BLaER1 treated with 17β-estradiol and CSF1 and Interleukin-3, amounts not matched to agents 10 nM and 100 nM (cell line): ENCODE measurements at regions not wholly inside any gene's neighbourhood (a gene's known extent, or its start where the extent isn't known, plus 50 kb on each side); places are given as distances from the start of the nearest gene placed in this dataset.
"Not testable (repeated sequence)": the region's sequence is repeated elsewhere in the genome, so short reads cannot be mapped to it uniquely, and the experiment has no call there.

Experiments
- H3K27ac ChIP-seq, 11 experiments: shearing (Covaris generic); formaldehyde crosslinking; 2 replicates each; pipeline ENCODE4 v1.8.1; 2022
- H3K27me3 ChIP-seq, 11 experiments: shearing (Covaris generic); formaldehyde crosslinking; 2 replicates each; pipeline ENCODE4 v1.8.1; 2022
- H3K36me3 ChIP-seq, 11 experiments: shearing (Covaris generic); formaldehyde crosslinking; 2 replicates each; pipeline ENCODE4 v1.8.1; 2022
- H3K4me1 ChIP-seq, 10 experiments: shearing (Covaris generic); formaldehyde crosslinking; 2 replicates each; pipeline ENCODE4 v1.8.1; 2022
- H3K4me2 ChIP-seq, 11 experiments: shearing (Covaris generic); formaldehyde crosslinking; 2 replicates each; pipeline ENCODE4 v1.8.1; 2022
- H3K4me3 ChIP-seq, 10 experiments: shearing (Covaris generic); formaldehyde crosslinking; 2 replicates each; pipeline ENCODE4 v1.8.1; 2022
- H3K9ac ChIP-seq, 11 experiments: shearing (Covaris generic); formaldehyde crosslinking; 2 replicates each; pipeline ENCODE4 v1.8.1; 2022
- H3K9me3 ChIP-seq, 11 experiments: shearing (Covaris generic); formaldehyde crosslinking; replicated peaks in 1 of 11; 2 replicates each; pipeline ENCODE4 v1.8.1; 2022
- H4K20me1 ChIP-seq, 11 experiments: shearing (Covaris generic); formaldehyde crosslinking; 2 replicates each; pipeline ENCODE4 v1.8.1; 2022
- Cebpa-rat ChIP-seq, 11 experiments: shearing (Covaris generic); IDR thresholded peaks; 2 replicates each; pipeline ENCODE4 v1.8.1; 2022

- H3K4me1 ChIP-seq, result peaks cover 19 to 55% (median 38%) of the 10 kb centered on the region in 10 experiments
- no peak overlapping the region for H3K9ac ChIP-seq
- no peaks in the 10 kb centered on the region for H3K27me3 ChIP-seq
- no peaks in the 10 kb centered on the region for H3K36me3 ChIP-seq
- TF ChIP-seq Cebpa-rat (IDR thresholded peaks at IDR 0.05), result no peak
- no peak overlapping the region for H3K4me3 ChIP-seq
- no peaks in the 10 kb centered on the region for H3K9me3 ChIP-seq
- H4K20me1 ChIP-seq, result no peaks in the 10 kb centered on the region
- peak overlapping the region in 5 of 11 experiments; percentile 39 to 76 (median 62); a peak in 7 of 22 replicates for H3K4me2 ChIP-seq
- no peak overlapping the region for H3K27ac ChIP-seq
These were observed 186.0 kb upstream of the ZNF469 start for GRCh38 chr16:88196471-88197400.

DNA sequence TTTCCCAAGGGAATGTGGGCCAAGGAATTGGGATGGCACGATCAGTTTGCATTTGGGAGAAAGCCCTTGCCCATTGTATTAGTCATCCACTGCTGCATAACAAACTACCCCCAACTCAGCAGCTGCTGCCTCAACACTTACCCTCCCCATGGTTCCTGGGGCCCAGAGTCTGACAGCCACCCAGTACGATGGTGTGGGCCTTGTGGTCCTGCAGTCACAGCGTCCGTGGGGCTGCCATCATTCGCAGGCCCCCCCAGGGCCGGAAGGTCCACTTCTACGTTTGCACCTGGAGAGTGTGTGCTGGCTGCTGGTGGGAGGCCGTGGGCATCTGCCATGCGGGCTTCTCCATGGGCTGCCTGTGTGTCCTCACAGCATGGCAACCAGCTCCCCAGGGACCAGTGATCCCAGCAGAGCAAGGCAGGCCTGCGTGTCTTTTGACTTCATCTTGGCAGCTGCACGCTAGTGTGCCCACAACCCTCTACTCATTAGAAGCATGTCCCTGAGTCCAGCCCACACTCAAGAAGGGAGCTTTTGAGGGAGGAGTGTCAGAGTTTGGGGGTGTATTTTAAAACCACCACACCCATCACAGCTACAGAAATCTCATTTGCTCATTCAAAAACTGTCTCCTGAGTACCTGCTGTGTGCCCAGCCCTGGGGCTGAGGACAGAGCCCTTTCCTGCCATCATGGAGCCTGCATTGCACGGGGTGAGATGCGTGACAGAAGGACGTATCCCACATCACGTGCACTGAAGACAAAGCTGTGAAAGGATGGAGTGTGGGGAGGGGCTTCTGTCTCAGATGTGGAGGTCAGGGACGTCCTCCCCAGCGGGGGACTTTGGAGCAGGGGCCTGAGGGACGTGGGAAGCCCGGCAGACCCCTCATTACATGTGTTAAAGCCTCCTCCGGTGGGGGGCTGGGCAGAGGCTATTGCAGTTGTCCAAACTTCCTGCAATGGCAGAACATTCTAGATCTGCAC, 185.0 kb upstream of the ZNF469 start:
- H3K4me1 ChIP-seq, result peaks cover 19 to 55% (median 38%) of the 10 kb centered on the region in 10 experiments
- H3K9ac ChIP-seq, result no peak overlapping the region
- peak overlapping the region in 8 of 11 experiments; percentile 7 to 59 (median 42); a peak in 13 of 22 replicates for H3K4me2 ChIP-seq
- no peaks in the 10 kb centered on the region for H3K9me3 ChIP-seq
- no peaks in the 10 kb centered on the region for H3K27me3 ChIP-seq
- H3K4me3 ChIP-seq, result no peak overlapping the region
- no peak overlapping the region for H3K27ac ChIP-seq
- no peak for TF ChIP-seq Cebpa-rat (IDR thresholded peaks at IDR 0.05)
- no peaks in the 10 kb centered on the region for H4K20me1 ChIP-seq
- no peaks in the 10 kb centered on the region for H3K36me3 ChIP-seq

DNA sequence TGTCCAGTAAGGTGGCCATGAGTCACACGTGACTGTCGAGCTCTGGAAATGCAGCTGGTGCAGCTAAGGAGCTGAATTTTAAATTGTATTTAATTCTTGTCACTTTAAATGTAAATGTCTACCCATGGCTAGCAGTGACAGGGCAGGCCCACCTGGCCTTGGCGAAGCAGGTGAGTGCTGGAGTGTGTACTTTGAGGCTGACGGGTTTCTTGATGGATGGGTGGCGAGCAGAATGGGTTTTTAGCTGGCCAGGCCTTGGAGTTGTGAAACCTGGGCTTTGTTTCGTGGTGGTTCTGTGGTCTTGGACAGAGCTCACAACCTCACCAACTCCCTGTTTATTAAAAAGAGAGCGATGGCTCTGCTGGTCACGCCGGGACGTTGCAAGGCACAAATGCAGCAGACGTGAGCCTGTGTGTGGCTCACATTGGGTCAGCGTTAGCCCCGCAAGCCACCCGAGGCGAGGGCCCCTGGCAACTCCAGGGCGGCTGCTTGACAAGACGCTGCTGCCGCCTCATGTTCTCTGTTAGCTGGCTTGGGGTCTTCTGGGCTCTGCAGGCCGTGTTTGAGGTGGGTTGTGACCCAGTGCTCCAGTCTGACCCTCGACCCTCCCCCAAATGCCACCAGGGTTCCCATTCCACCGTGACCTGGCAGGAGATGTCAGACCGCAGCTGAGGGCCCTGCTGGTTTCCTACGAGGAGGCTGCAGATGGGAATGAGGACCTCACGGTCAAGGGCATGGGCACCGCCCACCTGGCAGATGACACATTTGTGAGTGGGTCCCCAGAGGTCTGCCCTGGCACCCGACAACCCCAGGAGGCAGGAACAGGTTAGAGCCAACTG, 184.1 kb upstream of the ZNF469 start:
- H4K20me1 ChIP-seq, H3K9ac ChIP-seq, H3K27me3 ChIP-seq, H3K27ac ChIP-seq, H3K4me3 ChIP-seq, H3K9me3 ChIP-seq, H3K36me3 ChIP-seq: not testable (repeated sequence)
- Histone ChIP-seq H3K4me1 (peaks cover 19 to 55% (median 38%) of the 10 kb centered on the region in 10 experiments), H3K4me2 (peak overlapping the region in 6 of 11 experiments; percentile 7 to 59 (median 47); a peak in 8 of 22 replicates)

DNA sequence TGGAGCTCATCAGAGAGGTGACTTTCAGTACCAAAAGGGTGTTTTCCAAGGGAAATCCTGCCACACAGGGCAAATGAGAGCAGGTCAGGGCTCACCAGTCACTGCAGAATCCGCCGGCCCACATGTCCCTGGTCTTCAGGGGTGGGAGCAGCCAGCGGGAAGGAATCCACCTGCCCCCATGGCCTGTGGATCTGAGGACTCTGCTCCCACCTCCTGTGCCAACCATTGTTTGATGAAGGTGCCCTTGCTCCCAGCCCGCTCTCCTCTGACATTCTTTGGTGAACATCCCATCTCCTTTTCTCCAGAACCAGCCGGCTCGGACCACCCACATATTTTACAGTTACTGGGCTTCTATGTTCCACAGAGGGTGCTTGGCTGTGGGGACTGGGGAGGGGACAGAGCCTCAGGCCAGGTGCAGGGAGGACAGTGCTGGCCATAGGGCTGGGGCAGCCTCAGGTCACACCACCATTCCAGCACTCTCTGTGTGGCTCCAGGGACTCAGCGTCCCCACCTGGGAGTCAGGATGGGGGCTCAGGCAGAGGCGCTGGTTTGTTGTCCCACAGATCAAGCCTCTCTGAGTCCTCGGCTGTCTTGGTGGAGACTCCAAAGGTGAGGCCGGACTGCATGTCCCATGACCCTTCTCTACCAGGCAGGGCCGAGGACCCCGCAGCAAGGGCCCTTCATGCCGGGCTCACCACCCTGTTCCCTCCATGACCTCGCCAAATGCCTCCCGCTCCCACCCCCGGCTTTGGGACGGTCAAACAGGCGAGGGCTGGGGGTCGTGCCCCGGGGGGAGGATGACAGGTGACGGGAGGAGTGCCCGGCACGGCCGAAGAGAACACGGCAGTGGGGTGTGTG, 183.2 kb upstream of the ZNF469 start:
- not testable (repeated sequence) for H3K4me3 ChIP-seq, H3K9ac ChIP-seq, H4K20me1 ChIP-seq, H3K36me3 ChIP-seq, H3K27me3 ChIP-seq, H3K9me3 ChIP-seq, H3K27ac ChIP-seq
- peak overlapping the region in 2 of 11 experiments; percentile 46 to 47; a peak in 2 of 22 replicates for H3K4me2 ChIP-seq
- H3K4me1 ChIP-seq, result peaks cover 15 to 52% (median 32%) of the 10 kb centered on the region in 10 experiments

DNA sequence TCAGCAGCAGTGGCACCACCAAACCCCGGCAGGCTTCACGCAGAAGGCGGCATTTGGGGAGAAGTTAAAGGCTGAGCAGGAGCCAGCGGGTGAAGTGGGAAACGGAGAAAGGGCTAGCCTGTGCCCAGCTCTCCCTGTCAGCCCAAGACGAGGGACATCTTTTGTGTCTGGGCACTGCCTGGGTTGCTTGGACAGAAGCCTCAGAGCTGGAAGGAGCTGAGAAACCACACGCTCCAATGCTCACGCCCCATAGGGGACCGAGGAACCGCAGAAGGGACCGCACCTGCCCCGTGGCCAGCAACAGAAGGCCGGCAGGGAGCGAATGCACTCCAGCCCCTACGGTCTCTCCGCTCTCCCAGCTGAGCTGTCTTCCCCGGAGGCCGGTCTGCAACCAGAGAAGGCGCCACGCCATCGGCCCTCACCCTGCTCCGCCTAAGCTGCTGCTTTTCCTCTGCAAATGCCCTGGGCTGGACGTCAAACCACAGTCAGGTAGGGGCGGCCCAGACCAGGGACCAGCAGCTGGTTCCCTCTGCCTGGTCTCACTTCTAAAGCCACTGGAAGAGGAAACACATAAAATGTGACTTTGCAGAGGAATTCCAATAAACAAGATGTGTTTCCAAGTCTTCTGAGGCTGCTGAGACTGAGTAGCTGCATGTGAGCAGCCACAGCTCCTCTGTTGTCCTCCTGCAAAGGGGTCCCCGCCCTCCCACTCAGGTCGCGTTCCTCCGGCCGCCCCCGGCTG, 182.4 kb upstream of the ZNF469 start:
- not testable (repeated sequence) for H3K36me3 ChIP-seq, H3K27ac ChIP-seq, H3K27me3 ChIP-seq, H4K20me1 ChIP-seq, H3K4me3 ChIP-seq, H3K9me3 ChIP-seq, H3K9ac ChIP-seq
- H3K4me1 ChIP-seq, result peaks cover 7 to 44% (median 24%) of the 10 kb centered on the region in 10 experiments
- peak overlapping the region in 6 of 11 experiments; percentile 15 to 54 (median 46); a peak in 7 of 22 replicates for H3K4me2 ChIP-seq

GRCh38 chr16:88200896-88201185, 181.9 kb upstream of the ZNF469 start:
- H3K27me3 ChIP-seq, result no peaks in the 10 kb centered on the region
- no peak for TF ChIP-seq Cebpa-rat (IDR thresholded peaks at IDR 0.05)
- H3K9me3 ChIP-seq, result no peaks in the 10 kb centered on the region
- peaks cover 2 to 39% (median 19%) of the 10 kb centered on the region in 10 experiments; a peak in 17 of 20 replicates for H3K4me1 ChIP-seq
- H3K36me3 ChIP-seq, result no peaks in the 10 kb centered on the region
- no peak overlapping the region for H3K9ac ChIP-seq
- no peak overlapping the region for H3K4me3 ChIP-seq
- no peaks in the 10 kb centered on the region for H4K20me1 ChIP-seq
- peak overlapping the region in 2 of 11 experiments; percentile 15 to 47; a peak in 2 of 22 replicates for H3K4me2 ChIP-seq
- no peak overlapping the region for H3K27ac ChIP-seq

GRCh38 chr16:88201611-88202010, 181.1 kb upstream of the ZNF469 start:
- H3K27ac ChIP-seq, H3K36me3 ChIP-seq, H3K27me3 ChIP-seq, H4K20me1 ChIP-seq, H3K9me3 ChIP-seq, H3K9ac ChIP-seq, H3K4me3 ChIP-seq, H3K4me2 ChIP-seq: not testable (repeated sequence)
- peaks cover 0 to 33% (median 16%) of the 10 kb centered on the region in 10 experiments; a peak in 13 of 20 replicates for H3K4me1 ChIP-seq
